ENCODE measurements at regions not wholly inside any gene's neighbourhood (a gene's known extent, or its start where the extent isn't known, plus 50 kb on each side); places are given as distances from the start of the nearest gene placed in this dataset.

GRCh38 chr13:64937302-64937701 is 2292.8 kb downstream of the PCDH9 start:
- no peak for TF ChIP-seq POLR2AphosphoS5 (IDR thresholded peaks at IDR 0.05)
- no peak for TF ChIP-seq CTCF (IDR thresholded peaks at IDR 0.05)

Measured in gastroesophageal sphincter (tissue), 3 donors.